Adrenal gland (tissue), 5 donors: ENCODE measurements at regions not wholly inside any gene's neighbourhood (a gene's known extent, or its start where the extent isn't known, plus 50 kb on each side); places are given as distances from the start of the nearest gene placed in this dataset.

ENCODE experiments used
- POLR2A ChIP-seq, 2 donors: fragments of 450-650 bp; IDR thresholded peaks; one replicate each; pipeline ENCODE4 v1.6.1; 2017; ENCODE audit warnings: antibody characterized with exemption in 2 of 2, mild to moderate bottlenecking in 2 of 2, moderate library complexity in 1 of 2
- TF ChIP-seq, protein P1 (sequence below), 6 experiments: fragments of 450-650 bp in 4 of 6; fragments of 200-600 bp in 2 of 6; sonication (generic) in 1 of 6; IDR thresholded peaks; 1 replicate in 5 of 6; 2 replicates in 1 of 6; pipeline versions ENCODE4 v1.5.1 to v1.8.0; 2016 to 2021; ENCODE audit warnings: antibody characterized with exemption in 6 of 6, mild to moderate bottlenecking in 2 of 6, moderate library complexity in 1 of 6
- donor health status: DM: no; HTN: no; CAD: no.

GRCh38 chr21:43297989-43298388 lies 128.9 kb downstream of the SIK1 start:
- no peak for TF ChIP-seq POLR2A (IDR thresholded peaks at IDR 0.05)
- TF ChIP-seq, protein P1, sequence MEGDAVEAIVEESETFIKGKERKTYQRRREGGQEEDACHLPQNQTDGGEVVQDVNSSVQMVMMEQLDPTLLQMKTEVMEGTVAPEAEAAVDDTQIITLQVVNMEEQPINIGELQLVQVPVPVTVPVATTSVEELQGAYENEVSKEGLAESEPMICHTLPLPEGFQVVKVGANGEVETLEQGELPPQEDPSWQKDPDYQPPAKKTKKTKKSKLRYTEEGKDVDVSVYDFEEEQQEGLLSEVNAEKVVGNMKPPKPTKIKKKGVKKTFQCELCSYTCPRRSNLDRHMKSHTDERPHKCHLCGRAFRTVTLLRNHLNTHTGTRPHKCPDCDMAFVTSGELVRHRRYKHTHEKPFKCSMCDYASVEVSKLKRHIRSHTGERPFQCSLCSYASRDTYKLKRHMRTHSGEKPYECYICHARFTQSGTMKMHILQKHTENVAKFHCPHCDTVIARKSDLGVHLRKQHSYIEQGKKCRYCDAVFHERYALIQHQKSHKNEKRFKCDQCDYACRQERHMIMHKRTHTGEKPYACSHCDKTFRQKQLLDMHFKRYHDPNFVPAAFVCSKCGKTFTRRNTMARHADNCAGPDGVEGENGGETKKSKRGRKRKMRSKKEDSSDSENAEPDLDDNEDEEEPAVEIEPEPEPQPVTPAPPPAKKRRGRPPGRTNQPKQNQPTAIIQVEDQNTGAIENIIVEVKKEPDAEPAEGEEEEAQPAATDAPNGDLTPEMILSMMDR (IDR thresholded peaks at IDR 0.05), result no peak
